ENCODE measurements at regions not wholly inside any gene's neighbourhood (a gene's known extent, or its start where the extent isn't known, plus 50 kb on each side); places are given as distances from the start of the nearest gene placed in this dataset.

DNA sequence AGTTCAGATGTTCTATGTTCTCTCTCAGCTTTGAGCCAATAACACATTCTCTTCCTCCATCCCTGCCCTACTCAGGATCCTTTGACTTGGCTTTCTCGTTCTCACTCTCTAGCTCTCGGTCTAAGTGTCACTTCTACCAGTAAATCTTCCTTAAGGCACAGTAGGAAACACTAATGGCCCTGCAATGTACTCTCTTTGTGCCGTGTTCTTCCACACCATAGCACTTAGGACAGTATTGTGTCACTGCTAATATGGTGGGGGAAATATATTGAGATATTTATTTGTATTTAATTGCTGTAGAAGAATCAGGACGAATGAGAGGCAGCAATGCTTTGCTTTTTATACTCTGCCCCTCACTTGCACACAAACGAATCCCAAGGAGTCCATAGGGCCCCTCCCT, 493.1 kb downstream of the SHISA9 start:
- no peak for DNase-seq

DNA sequence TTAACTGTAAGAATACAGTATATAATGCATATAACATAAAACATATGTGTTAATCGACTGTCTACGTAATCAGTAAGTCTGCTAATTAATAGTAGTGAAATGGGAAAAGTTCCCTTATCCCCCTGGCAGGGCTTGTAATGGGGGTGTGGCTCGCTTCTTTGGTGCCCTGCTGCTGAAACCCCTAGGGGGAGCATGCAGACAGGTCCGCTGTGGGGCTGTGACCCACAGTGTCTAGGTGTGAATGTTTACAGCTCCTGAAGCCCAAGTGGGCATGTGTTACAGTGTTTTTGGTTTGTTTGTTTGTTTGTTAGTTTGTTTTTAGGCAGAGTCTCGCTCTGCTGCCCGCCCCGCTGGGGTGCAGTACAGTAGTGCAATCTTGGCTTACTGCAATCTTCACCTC, 495.7 kb downstream of the SHISA9 start:
- no peak for DNase-seq

DNA sequence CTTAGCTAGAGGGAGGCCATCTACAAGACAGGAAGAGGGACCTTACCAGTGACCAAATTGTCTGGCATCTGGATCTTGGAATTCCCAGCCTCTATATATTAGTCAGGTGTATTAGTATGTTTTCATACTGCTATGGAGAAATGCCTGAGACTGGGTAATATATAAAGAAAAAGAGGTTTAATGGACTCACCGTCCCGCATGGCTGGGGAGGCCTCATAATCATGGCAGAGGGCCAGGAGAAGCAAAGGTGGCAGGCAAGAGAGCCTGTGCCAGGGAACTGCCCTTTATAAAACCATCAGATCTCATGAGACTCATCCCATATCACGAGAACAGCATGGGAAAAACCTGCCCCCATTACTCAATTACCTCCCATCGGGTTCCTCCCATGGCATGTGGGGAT, 500.2 kb downstream of the SHISA9 start:
- no peak for DNase-seq

DNA sequence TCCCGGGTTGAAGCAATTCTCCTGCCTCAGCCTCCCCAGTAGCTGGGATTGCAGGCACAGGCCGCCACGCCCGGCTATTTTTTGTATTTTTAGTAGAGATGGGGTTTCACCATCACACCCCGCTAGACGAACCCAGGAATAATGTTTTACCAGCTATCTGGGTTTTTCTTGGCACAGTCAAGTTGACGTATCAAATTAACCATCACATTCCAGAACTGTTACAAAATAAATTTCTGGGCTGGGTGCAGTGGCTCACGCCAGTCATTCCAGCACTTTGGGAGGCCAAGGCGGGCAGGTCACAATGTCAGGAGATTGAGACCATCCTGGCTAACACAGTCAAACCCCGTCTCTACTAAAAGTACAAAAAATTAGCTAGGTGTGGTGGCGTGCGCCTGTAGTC, 501.2 kb downstream of the SHISA9 start:
- DNase-seq: no peak

DNA sequence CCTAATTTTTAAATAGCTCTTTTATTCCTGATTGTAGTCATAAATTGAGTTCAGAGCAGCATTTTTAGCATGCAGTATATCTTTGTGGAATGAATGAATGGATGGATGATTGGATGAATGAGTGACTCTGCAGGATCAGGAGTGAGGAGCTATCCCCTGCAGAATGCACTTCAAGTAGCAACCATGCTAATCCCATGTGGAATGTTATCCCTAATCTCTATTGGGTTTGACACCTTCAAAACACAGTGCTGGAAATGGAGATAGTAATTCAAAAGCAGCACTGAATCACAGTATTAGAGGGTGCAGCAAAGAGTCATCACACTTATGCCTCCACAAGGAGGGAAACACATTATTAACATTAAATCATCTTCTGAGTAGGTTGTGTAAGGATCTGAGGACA, 501.9 kb downstream of the SHISA9 start:
- no peak for DNase-seq

DNA sequence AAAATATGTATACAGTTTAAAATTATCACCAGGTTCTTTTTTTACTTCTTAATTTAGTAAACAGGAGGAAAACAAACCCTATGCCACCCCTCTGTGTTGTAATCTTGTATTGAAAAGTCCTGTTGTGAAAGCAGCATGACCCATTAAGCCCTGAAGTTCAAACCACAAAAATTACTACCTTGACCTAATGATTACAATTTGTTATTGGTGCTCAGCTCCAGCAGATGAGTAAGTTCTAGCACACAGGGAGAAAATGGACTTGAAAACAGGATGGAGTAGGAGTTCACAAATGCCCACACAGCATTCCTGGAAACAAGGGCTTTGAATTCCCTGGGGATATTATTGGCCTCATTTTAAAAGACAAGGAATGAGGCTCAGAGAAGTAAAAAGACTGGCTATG, 505.8 kb upstream of the ERCC4 start:
- no peak for DNase-seq

DNA sequence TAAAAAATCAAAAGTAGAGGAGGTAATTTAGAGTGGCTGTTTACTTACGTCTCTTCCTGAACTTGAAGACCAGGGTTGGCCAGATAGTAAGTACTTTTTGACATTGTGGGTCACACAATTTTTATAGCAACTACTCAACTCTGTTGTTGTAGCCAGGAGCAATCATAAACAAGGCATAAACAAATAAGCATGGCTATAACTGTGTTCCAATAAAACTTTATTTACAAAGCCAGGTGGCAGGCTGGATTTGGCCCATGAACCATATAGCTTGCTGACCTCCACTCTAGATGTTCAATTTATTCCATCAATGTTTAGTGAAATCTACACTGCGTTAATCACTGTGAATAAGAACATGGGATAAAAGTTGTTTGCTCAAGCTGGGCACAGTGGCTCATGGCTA, 500.4 kb upstream of the ERCC4 start:
- DNase-seq: no peak

DNA sequence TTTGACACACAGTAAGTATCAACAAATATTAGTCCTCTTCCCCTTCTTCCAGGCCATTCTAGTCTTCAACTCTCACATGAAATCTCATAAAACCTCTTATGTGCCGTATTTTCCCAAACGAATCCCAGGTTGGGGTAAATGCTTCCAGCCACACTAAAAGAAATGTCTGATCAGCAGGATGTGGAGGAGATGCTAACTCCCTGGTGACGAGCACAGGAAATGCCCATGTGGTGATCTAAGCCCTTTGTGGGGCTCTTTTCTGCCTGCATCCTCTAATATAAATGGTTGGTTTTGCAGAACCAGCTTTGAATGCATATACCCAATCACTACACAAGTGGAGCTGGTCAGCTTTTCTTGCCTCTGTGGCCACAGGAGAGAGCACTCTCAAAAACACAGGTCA, 498.2 kb upstream of the ERCC4 start:
- DNase-seq: no peak

DNA sequence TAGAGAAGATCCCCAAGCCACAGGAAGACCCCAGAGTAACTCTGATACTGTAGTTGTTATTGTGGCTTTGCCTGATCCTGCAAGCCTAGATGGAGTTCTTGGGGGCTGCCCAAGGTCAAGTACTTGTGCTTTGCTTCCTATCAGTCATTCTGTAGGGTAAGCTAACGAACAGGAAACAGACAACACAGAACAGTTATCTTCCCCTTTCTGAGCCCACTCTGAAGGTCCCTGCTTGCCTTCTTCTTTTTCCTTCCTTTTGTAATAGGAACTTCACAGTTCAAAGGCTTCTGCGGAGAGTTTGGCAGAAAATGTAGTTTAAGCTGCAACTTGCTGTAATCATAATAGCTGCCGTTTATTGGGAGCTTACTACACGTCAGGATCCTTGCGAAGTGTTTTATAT, 494.1 kb upstream of the ERCC4 start:
- DNase-seq: no peak

DNA sequence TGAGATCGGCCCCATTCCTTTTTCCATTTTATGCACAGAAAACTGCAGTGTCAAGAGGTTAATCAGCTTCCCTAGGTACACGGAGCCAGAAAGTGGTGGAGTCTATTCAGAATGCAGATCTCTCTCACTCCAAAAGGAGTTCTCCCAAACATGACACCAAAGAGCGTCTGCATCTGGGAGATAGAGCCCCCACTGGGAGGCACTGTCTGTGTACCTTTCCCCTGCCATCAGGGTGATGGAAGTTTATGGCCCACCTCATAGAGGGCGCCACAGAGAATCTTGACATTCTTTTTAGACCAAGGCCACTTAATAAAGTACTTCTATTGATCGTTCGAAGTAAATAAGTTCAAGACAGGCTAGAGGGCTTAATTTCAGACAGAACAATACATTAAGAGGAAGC, 493.7 kb upstream of the ERCC4 start:
- no peak for DNase-seq

DNA sequence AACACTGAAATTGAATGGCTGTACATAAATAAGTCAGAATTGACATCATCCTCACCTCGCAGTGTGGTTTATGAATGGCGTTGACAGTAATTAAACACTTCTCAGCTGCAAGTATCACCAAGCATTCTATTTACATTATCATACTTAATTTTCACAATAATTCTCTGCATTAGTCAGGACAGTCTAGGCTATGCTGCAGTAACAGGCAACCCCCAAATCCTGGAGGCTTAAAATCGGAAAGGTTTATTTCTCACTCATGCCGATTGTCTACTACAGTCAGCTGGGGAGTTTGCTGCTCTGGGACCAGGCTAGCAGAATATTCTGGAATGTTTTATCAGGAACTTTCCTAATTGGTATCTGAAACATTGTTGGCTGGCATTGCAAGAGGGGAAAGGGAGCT, 493.2 kb upstream of the ERCC4 start:
- no peak for DNase-seq

DNA sequence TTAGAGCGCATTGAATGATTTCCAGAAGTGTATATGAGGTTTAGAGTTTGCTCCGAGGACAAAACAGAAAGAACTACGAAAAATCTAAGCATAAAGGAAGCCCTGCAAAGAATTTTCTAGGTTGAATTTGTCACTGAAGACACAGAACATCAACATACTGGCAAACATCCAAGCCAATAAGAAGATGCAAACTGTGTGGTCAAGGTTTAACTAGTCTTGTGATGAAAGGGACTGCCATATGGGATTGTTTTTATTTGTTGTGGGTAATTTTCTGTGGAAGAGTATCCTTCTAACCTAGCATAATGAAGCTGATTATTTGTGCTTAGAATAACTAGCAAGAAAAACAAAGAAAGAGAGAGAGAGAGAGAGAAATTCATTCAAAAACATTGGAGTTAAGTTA, 492.0 kb upstream of the ERCC4 start:
- no peak for DNase-seq

DNA sequence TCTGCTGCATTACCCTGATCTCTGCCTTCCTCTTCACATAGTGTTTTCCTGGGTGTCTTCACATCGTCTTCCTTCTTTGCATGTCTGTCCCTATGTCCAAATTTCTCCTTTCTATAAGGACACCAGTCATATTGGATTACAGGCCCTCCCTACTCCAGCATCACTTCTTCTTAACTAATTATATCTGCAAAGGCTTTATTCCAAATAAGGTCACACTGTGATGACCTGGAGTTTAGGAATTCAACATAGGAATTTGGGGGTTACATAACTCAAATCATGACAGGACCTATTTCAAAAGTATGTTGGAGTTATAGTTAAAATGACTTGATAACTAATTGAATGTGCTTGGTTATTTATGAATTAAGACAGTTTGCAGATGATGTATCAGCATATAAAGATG, 490.5 kb upstream of the ERCC4 start:
- no peak for DNase-seq

DNA sequence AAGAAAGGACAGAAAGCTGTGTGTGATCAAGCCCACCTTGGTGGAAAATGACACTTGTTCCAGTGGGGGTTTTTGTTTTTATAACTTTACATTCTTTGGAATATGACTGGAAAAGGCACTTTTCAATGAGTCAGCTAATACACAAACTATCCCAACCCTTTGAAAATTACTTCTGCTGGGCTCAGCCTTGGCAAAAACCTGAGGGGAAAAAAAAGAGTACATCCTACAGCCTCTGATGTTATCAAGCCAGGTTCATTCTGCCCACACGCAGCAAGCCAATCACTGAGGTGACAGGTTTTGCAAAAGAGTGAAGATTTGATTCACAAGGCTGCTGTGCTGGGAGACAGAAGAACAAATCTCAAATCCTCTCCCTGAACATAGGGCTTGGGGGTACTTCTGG, 484.5 kb upstream of the ERCC4 start:
- no peak for DNase-seq

DNA sequence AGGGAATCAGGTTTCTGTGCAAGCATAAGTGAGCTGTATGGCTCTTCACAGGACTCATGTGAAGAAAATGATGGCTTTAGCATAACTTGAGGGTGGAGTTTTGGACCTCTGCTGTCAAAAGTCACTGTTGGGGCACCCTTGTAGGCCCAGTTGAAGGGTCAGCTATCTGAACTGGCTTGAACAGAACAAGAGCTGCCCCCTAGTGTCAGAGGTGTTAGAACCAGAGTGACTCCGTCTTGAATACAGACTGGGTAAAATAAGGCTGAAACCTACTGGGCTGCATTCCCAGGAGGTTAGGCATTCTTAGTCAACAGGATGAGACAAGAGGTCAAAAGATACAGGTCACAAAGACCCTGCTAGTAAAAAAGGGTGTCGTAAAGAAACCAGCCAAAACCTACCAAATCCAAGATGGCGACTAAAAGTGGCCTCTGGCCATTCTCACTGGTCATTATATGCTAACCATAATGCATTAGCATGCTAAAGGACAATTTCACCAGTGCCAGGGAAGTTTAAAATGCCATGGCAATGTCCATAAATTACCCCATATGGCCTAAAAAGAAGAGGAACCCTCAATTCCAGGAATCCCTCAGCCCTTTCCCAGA, 484.0 kb upstream of the ERCC4 start:
- DNase-seq: no peak

DNA sequence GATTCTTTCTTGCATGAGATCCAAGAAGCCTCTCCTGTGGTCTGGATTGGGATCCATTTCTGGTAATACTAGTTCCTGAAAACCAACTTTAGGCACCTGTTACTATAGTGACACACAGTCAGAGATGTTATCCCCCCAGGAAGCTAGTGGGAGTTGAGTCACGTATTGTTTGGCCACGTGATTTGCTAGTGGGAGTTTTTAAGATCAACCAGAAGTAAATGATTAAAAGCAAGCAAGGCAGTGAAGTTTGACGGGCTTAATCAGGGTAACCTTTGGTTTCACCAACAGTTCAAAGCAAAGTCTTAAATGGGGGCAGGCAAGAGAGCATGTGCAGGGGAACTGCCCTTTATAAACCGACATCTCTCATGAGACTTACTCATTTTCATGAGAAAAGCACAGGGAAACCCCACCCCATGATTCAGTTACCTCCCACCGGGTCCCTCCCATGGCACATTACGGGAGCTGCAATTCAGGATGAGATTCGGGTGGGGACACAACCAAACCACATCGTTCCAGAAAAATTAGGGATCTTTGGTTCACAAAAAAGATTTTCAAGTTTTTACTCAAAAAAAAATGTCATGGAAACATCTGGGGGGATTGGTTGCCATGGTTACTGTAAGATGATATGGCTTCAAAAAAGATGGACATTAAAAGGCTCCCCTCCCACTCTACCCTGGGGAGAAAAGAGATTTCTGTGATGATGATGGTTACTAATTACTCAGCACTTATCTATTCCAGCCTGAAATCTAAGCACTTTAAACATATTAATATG, 483.1 kb upstream of the ERCC4 start:
- DNase-seq: peak; percentile 6

DNA sequence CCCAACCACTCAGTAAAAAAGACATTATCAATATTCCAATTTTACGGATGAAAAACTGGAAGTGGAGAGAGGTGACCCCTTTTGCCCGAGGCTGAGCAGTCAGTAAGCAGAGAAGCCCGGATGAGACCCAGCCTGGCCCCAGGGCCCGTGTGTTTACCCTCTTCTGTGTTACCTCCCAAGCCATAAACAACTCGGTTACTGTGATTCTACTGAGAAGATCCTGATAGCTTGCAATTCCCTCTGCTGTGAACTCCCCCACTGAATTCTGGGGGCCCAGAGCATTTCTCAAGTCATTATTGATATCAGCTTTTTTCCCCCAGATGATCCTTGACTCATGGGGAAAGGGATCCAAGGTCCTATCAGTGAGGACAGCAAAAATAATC, 482.6 kb upstream of the ERCC4 start:
- no peak for DNase-seq

DNA sequence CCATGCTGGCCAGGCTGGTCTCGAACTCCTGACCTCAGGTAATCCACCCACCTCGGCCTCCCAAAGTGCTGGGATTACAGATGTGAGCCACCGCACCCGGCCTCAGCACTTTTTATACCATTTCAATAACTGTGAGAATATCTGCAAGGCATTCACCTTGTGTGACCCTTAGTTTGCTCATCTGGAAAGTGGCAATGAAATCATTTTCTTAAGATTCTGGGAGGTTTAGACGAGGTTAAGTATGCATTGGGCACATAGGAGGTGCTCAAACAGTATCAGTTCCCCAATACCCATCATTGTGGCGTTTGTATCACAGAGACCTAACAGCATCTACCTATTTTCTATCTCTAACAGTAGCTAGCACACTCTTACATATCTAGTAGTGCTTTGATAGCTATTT, 481.9 kb upstream of the ERCC4 start:
- no peak for DNase-seq

DNA sequence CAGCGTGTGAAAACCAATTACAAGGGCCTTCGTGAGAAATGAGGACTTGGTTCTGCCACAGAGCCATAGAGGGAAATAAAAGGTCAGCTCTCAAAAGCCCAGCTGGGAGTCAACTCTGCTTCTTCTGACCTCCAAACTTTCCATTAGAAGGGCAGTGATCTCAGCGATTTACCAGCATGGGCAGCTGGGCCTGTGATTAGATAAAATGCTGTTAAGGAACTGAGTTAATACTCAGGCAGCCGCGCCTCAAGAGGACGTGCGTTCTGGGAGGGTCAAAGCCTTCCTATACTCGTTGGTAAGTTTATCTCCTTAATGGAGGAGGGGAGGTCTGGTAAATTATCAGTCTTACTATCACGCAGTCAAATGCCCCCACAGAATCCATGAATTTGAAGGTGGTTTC, 480.2 kb upstream of the ERCC4 start:
- peak; percentile 11 for DNase-seq

DNA sequence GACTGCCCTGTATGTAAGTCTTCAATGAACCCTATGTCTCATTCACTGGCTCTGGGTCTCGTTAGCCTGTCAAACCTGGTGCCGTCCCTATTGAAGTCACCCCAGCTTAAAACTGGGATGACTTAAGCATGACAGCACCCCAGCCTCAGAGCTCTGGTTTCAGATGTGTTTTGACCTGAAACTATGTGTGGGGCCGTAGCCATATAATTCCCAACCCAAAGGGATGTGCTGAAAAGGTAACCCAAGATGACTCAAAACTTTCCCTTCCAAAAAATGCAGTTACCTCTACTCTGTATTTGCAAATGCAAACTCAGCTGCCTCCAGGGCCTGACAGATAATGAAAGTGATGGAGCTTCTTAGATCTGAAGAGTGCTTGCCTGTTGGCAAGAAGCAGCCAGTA, 478.3 kb upstream of the ERCC4 start:
- no peak for DNase-seq

DNA sequence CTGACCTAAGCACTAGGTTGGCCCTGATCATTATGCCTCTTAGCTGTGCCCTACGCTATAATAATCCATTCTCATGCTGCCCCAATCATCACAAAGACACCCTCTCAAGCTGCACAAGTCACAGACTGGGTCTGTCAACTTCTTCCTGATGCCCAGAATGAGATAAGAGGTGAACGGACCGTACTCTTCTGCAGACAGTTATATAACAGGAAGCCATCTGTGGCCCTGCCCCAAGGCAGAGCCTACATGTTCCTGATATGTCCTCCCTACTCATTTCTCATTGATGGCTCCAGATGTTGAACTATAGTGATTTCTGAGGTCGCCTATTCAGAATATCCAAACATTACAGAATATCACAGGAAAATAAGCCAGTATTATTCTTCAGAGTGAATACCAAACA, 471.6 kb upstream of the ERCC4 start:
- no peak for DNase-seq

DNA sequence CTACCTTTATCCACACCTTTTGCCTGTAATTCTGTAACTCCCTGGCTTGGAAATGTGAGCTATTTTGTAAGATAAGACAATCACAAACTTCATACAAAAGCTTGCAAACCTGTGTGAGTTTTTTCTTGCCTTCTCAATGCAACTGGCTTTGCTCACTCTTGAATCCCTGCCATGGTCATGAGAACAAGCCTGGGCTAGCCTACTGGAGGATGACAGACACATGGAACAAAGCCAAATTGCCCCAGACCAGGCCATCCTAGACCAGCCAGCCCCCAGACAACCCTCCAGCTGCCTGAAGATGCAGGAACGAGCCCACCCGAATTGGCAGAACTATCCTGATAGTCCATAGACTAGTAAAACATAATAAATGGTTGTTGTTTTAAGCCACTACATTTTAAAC, 466.6 kb upstream of the ERCC4 start:
- no peak for DNase-seq

DNA sequence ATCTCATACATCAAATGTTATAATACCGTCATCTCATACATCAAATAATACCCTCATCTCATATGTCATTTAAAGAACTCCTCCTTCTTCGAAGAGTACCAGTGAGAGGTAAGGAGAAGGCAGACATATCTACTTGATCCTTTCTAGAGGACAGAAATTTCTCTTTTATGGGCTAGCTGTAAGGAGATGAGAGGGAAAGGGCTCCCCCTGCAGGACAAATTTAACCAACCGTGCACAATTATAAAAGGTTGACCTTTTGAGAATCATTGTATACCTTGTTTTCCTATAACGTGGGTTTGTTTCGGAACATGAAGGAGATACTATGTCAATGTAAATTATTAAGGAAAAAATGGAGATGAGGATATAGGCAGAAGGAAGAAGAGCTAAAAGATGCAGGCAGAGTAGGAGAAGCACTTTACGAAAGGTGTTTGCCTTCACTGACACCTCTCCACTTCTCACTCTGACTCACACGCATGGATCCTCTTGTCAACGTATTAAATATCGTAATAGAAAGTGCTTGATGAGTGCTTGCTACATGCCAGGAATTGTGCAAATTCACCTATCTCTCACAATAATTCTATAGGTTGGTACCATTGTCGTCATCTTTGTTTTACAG, 465.9 kb upstream of the ERCC4 start:
- DNase-seq: peak; percentile 77

DNA sequence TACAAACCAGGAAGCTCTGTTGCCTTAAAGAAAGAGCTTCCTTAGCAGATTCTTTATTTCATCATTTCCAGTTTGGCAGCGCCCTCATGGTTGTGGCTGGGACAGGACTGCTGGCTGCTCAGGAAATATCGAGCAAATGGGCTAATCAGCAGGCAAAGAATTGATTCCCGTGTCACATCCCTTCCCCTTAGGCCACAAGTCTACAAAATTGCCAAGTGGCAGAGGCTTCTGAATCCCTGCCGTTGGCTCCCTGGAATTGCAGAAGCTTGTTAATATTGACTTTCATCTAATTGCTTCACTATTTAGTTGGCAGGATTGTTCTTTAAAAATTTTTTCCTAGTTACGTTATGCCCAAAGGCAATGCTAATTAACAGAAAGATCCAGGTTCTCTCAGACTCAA, 456.3 kb upstream of the ERCC4 start:
- DNase-seq: peak; percentile 14

DNA sequence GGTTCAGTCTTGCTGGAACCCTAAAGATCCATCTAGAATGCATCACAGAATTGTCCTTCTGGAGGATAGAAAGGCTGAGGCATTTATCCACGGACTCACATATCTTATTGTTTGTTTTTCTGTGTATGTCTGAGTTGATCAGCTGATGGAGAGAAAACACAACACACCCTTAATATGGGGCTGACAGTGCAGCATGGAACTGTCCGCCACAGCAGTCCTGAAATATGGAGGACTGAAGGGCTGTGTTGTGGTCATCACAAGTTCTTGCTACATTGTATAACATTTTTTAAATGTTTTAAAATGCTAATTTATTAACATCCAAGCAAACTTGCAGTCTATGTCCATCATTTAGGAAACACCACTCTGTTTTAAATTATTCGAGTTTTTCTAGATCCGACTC, 448.9 kb upstream of the ERCC4 start:
- DNase-seq: peak; percentile 30
